ENCODE measurements at regions not wholly inside any gene's neighbourhood (a gene's known extent, or its start where the extent isn't known, plus 50 kb on each side); places are given as distances from the start of the nearest gene placed in this dataset.
"Not testable (repeated sequence)": the region's sequence is repeated elsewhere in the genome, so short reads cannot be mapped to it uniquely, and the experiment has no call there.

- no peak for DNase-seq (ENCODE audit: low read depth in 2 of 2)
Measured at GRCh38 chr3:171915275-171915674, 72.1 kb downstream of the TMEM212 start.

DNA sequence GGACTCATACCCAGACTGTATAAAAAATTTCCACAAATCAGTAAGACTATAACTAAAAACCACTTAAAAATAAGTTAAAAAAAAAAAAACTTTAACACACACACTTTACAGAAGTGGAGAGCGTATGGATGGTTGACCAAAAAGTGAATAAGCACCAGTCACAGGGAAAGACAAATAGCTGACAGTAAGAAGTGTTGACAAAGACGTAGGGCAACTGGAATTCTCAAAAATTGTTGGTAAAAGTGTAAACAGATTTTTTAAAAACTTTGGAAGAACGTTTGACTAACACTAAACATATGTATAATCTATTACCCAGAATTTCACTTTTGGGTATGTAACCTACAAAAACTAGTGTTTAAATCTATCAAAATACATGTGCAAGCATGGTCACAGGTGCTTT is 73.7 kb downstream of the TMEM212 start:
- no peak for DNase-seq (ENCODE audit: low read depth in 2 of 2)

DNA sequence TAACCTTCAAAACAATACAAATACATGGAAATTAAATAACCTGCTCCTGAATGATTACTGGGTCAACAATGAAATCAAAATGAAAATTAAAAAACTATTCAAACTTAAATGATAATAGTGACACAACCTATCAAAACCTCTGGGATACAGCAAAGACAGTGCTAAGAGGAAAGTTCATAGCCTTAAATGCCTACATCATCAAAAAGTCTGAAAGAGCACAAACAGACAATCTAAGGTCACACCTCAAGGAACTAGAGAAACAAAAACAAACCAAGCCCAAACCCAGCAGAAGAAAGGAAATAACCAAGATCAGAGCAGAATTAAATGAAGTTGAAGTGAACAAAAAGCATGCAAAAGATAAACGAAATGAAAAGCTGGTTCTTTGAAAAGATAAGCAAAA is 79.5 kb downstream of the TMEM212 start:
- not testable (repeated sequence) for DNase-seq (ENCODE audit: low read depth in 2 of 2)

GRCh38 chr3:171923668-171924067 is 80.5 kb downstream of the TMEM212 start:
- not testable (repeated sequence) for DNase-seq (ENCODE audit: low read depth in 2 of 2)

DNA sequence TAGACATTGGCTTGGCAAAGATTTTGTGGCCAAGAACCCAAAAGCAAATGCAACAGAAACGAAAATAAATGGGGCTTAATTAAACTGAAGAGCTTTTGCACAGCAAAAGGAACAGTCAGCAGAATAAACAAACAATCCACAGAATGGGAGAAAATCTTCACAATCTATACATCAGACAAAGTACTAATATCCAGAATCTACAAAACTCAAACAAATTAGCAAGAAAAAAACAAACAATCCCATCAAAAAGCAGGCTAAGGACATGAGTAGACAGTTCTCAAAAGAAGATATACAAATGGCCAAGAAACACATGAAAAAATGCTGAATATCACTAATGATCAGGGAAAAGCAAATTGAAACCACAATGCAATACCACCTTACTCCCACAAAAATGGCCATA is 81.7 kb downstream of the TMEM212 start:
- DNase-seq (ENCODE audit: low read depth in 2 of 2) = not testable (repeated sequence)

DNA sequence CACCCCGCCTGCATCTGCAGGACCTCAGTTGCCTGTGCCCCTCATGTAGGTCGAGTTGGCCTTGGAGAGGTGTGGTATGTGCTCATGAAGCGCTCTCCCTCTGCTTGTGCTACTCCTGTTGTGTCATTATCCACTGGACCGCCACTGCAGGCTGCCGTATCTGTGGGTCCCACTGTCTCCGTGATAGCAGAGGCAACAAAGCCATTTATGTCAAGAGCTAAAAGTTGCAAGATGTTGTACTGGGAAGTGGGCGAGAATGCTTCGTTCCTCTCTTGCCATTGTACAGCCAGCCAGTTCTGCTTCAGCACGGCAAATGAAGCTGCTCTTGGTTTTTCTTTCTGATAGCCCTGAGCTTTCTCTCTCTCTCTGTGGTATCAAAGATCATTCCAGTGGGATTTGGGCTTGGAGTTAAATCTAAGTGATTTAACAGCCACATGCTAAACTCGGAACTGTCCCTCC is 89.0 kb downstream of the TMEM212 start:
- no peak for DNase-seq (ENCODE audit: low read depth in 2 of 2)

- DNase-seq (ENCODE audit: low read depth in 2 of 2) = no peak
Measured at GRCh38 chr3:171933441-171933840, 90.3 kb downstream of the TMEM212 start.

- DNase-seq (ENCODE audit: low read depth in 2 of 2) = no peak
Measured at GRCh38 chr3:171935261-171936123, 92.3 kb downstream of the TMEM212 start.

- no peak for DNase-seq (ENCODE audit: low read depth in 2 of 2)
Measured at GRCh38 chr3:171936191-171936841, 93.2 kb downstream of the TMEM212 start.

- no peak for DNase-seq (ENCODE audit: low read depth in 2 of 2)
Measured at GRCh38 chr3:171939578-171939977, 96.4 kb downstream of the TMEM212 start.

DNA sequence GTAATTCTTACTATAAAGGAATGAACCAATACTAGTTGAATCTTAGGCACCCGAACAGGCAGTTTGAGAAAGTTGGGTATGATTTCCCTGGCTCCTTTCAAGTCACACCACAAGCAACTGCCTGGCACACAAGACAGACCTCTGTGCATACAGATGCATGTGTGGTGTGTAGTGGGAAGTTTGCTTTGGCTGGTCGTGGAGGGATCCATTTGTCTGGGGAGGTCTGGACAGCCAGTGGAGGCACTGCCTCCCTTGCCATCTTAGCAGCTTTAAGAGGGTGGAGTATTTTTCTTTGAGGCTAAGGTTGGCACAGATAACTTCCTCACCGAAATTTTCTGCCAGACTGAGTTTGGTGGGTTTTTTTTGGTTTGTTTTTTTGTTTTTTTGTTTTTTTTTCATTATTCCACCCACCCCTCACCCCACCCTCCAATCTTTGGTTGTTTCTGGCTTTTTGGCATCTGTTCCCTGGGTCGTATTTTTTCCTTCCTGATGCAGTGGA is 97.1 kb downstream of the TMEM212 start:
- DNase-seq (ENCODE audit: low read depth in 2 of 2) = no peak

- no peak for DNase-seq (ENCODE audit: low read depth in 2 of 2)
Measured at GRCh38 chr3:171943262-171944117, 95.9 kb upstream of the FNDC3B start.

DNA sequence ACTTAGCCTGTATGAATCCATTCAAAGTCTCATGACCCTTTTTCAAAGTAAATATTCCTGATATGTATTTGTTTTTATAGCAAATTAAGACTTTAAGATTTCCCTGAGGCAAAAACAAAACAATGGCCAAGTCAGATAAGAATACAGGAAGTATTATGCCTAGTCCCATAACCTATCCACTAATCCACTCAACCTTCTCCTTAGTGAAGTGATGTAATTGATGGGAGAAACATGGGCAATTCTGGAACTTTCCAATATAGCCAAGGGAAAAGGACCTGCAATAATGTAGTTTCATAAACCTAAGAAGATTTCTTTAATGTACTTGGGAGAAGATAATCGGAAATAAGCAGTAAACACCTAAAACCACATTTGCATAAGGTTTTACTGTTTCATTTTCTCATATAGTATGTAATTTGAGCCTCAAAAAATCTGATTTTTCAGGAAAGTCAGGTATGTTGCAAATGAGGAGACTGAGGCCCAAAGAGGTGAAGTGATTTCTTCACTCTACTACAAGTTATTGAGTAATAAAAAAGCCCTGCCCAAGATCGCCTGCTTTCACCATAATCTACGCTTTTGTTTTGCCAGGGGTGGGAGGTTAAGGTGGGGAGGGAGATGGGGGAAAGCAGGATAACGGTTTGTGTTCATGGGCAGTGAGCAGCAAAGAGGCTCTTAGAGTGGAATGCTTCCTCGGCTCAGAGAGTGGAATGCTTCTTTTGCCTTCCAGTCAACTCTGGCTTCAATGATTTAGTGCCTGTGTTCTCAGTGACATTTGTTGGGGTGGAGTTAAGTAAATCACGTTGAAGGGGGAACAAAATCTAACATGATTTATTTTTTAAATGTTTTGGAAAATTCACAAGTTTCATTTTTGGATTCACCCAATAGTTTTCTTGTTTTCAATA is 95.0 kb upstream of the FNDC3B start:
- DNase-seq (ENCODE audit: low read depth in 2 of 2) = no peak

DNA sequence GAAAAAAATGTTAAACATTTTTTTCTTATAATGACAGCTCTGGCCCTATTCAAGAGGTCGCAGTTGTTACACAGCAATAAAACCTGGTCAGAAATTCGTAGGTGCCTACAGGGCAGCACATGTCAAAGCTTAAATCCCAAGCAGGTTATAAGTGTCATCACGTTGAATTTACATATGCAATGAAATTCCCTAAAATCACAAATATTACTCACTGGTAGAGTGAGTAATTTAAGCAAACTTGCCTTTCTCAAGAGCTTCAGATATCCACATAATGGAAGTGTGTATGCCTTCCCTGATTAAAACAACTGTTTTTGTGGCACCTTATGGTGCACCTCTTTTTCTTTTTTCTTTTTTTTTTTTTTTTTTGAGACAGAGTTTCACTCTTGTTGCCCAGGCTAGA is 90.7 kb upstream of the FNDC3B start:
- no peak for DNase-seq (ENCODE audit: low read depth in 2 of 2)

DNA sequence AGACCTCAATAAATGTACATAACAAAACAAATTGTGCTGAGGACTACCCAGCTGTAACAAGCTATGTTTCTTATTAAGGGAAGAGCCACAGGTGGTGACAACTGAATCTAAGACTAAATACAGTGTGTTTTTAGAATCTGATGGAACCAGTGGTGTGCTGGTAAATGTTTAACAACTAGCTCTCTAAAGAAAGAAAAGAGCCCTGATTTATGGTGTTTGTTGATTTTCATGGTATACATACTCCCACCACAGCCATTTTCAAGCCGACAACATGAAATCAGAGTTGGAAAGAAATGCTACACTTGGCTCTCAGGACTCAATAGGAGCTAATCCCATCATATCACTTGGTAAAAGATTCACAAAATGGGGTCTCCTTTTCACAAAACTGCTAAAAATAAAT is 89.8 kb upstream of the FNDC3B start:
- DNase-seq (ENCODE audit: low read depth in 2 of 2) = no peak

GRCh38 chr3:171950373-171950772 is 89.0 kb upstream of the FNDC3B start:
- no peak for DNase-seq (ENCODE audit: low read depth in 2 of 2)

GRCh38 chr3:171951597-171951996 is 87.8 kb upstream of the FNDC3B start:
- no peak for DNase-seq (ENCODE audit: low read depth in 2 of 2)

- DNase-seq (ENCODE audit: low read depth in 2 of 2) = no peak
Measured at GRCh38 chr3:171953301-171954022, 85.9 kb upstream of the FNDC3B start.

GRCh38 chr3:171954690-171955383 is 84.5 kb upstream of the FNDC3B start:
- DNase-seq (ENCODE audit: low read depth in 2 of 2) = no peak

GRCh38 chr3:171955598-171955997 is 83.8 kb upstream of the FNDC3B start:
- no peak for DNase-seq (ENCODE audit: low read depth in 2 of 2)
